H1 (cell line): ENCODE measurements at regions not wholly inside any gene's neighbourhood (a gene's known extent, or its start where the extent isn't known, plus 50 kb on each side); places are given as distances from the start of the nearest gene placed in this dataset.

ENCODE experiments used
- CTCF ChIP-seq, 3 experiments: IDR thresholded peaks; 1 replicate in 2 of 3; 2 replicates in 1 of 3; pipeline versions ENCODE4 v1.5.1 to v1.6.1; 2011; ENCODE audit warnings: low read length in 3 of 3, mild to moderate bottlenecking in 3 of 3, inconsistent platforms in 2 of 3, low read depth in 1 of 3, moderate library complexity in 1 of 3; ENCODE audit not compliant: insufficient read depth in 1 of 3; ENCODE audit errors: control extremely low read depth in 1 of 3
- FOSL1 ChIP-seq: IDR thresholded peaks from 2 replicates; pipeline ENCODE4 v1.6.1; 2011; ENCODE audit warnings: mild to moderate bottlenecking, low read depth, low read length, moderate library complexity; ENCODE audit not compliant: insufficient read depth
- JUN ChIP-seq: IDR thresholded peaks from 2 replicates; pipeline ENCODE4 v1.6.1; 2011; ENCODE audit warnings: low read depth, mild to moderate bottlenecking, improper control_type of control experiment, low read length

- TF ChIP-seq CTCF (IDR thresholded peaks at IDR 0.05; ENCODE audit: control extremely low read depth in 1 of 3, insufficient read depth in 1 of 3, low read depth in 1 of 3, low read length in 3 of 3) = no peak
- no peak for TF ChIP-seq FOSL1
- no peak for TF ChIP-seq JUN
Observed at GRCh38 chr21:33984021-33984481, 68.4 kb upstream of the ATP5PO start (continued).
